NCI-H524 treated with DMSO at 0.1 percent for 48 hours (cell line): ENCODE measurements at regions not wholly inside any gene's neighbourhood (a gene's known extent, or its start where the extent isn't known, plus 50 kb on each side); places are given as distances from the start of the nearest gene placed in this dataset.

Experiments used
- DNase-seq: peaks from one replicate; lab custom pipeline; 2025; lab: John Stamatoyannopoulos, UW

- DNase-seq = no peak
These were observed 123.9 kb upstream of the TMPRSS2 start for GRCh38 chr21:41631564-41632461.

- DNase-seq = no peak
These were observed 123.0 kb upstream of the TMPRSS2 start for GRCh38 chr21:41630917-41631316.

- no peak for DNase-seq
These were observed 122.3 kb upstream of the TMPRSS2 start for GRCh38 chr21:41630249-41630648.

DNA sequence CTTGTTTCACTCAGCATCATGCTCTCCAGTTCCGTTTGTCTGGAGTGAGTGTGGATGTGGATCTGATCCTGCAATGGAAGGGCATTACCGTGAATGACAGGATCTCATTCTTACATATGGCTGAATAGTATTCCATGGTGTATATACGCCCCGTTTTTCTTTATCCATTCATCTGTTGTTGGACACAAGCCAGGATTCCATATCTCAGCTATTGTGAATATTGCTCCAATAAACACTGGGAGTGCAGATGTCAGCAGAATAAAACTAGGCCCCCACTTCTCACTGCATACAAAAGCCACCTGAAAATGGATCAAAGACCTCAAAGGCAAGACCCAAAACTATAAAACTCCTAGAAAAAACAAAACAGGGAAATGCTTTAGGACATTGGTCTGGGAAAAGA lies 120.3 kb upstream of the TMPRSS2 start:
- no peak for DNase-seq

- DNase-seq = no peak
These were observed 119.5 kb upstream of the TMPRSS2 start for GRCh38 chr21:41627428-41627827.

GRCh38 chr21:41626021-41626420 lies 118.1 kb upstream of the TMPRSS2 start:
- no peak for DNase-seq

- DNase-seq = no peak
These were observed 117.5 kb upstream of the TMPRSS2 start for GRCh38 chr21:41625428-41625827.

GRCh38 chr21:41624674-41625310 lies 116.8 kb upstream of the TMPRSS2 start:
- DNase-seq = no peak

GRCh38 chr21:41623945-41624344 lies 116.0 kb upstream of the TMPRSS2 start:
- DNase-seq = no peak

GRCh38 chr21:41622831-41623548 lies 115.0 kb upstream of the TMPRSS2 start:
- DNase-seq = no peak

GRCh38 chr21:41622201-41622600 lies 114.2 kb upstream of the TMPRSS2 start:
- no peak for DNase-seq

DNA sequence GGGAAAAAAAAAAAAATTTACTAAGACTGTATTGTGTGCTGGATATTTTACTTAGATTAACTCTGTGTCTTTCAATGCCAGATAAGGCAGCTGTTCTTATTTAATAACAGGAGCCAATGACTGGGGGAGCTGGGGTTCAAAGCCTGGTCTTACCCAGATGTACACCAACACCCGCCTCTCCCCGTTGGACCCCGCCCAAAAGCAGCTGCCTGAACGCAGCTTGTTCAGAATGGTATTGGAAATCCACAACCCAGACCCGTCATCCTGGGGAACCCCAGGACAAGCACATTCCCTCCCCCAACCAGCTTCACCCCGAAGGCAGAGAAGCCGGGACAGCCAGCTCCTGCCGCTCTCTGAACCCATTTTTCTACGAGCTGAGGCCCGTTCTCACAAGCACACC lies 113.6 kb upstream of the TMPRSS2 start:
- DNase-seq = no peak

- no peak for DNase-seq
These were observed 113.0 kb upstream of the TMPRSS2 start for GRCh38 chr21:41620982-41621381.

DNA sequence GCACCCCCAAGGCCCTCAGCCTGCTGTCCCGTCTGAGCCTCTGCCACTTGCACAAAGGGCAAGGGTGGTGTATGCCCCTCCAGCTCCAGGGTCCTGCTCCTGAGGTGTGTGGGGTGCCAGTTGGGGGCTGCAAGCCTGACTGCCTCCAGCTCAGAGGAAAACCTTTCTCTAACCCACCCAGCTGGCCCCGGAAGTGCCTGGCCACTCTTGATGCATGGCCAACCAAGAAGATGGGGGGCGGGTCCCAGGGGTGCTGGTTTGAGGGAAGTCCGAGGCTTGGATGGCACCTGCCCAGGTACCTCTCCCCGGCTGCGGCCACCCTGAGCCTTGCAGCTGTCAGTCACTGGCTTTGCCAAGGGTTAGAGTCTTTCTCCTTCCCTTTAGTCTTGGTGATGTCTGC lies 112.6 kb upstream of the TMPRSS2 start:
- no peak for DNase-seq

GRCh38 chr21:41616031-41616591 lies 108.2 kb upstream of the TMPRSS2 start:
- no peak for DNase-seq

GRCh38 chr21:41615613-41616012 lies 107.7 kb upstream of the TMPRSS2 start:
- no peak for DNase-seq

- DNase-seq = no peak
These were observed 106.6 kb upstream of the TMPRSS2 start for GRCh38 chr21:41614511-41614910.

GRCh38 chr21:41613533-41613909 lies 105.6 kb upstream of the TMPRSS2 start:
- DNase-seq = no peak

DNA sequence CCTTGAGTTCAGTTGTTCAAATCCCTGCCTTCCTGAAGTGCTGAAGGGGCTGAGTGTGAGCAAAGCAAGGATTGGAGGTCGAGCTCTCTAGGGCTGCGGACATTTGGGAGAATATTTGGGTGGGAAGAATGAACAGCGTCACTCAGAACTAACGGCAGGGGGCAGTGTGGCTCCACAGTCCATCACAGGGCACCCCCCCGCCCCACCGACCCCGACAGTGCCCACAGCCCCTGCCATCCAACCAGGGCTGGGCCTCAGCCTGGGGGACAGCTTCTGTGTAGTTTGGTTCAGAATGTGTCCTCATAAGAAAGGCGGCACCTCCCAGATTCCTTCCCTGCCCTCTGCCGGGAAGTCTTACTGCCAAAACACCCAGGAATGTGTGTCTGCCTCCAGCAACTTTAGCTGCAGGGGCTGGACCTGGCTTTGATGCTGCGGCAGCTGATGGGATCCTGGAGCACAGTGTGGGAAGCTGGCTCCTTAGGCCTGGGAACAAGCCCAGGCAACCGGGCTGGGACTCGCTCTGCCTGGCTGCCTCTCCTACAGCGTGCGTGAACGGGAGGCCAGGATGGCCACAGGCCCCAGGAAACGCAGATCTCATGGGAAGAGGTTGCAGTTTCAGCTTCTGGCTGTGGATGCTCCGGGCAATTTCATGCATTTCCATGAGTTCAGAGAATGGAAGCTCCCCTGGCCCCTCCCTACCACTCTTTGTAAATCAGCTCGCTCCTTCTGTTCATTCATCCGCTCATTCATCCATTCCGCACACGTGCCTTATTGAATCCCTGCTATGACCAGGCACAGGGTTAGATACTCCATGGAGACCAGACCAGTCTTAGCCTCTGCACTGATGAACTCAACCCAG lies 104.9 kb upstream of the TMPRSS2 start:
- DNase-seq = no peak

- DNase-seq = no peak
These were observed 104.1 kb upstream of the TMPRSS2 start for GRCh38 chr21:41611966-41612606.

- no peak for DNase-seq
These were observed 103.5 kb upstream of the TMPRSS2 start for GRCh38 chr21:41611441-41611840.
